Activated CD8-positive, alpha-beta T cell treated with anti-CD3 and anti-CD28 coated beads for 36 hours (primary cell): ENCODE measurements at regions not wholly inside any gene's neighbourhood (a gene's known extent, or its start where the extent isn't known, plus 50 kb on each side); places are given as distances from the start of the nearest gene placed in this dataset.

Source experiments
- ATAC-seq: fragments of 200-7000 bp; cut with Tn5 transposase; one replicate; pipeline ENCODE4 v1.10.0; 2021; ENCODE audit warnings: mild to moderate bottlenecking, moderate library complexity
- CTCF ChIA-PET: fragments of 350-600 bp; sonication (Branson Sonifier 250); formaldehyde crosslinking; loops from one replicate; lab custom pipeline; 2021; ENCODE audit warnings: antibody characterized with exemption; lab: Charles Lee
- POLR2A ChIA-PET: fragments of 350-600 bp; sonication (Branson Sonifier 250); formaldehyde crosslinking; loops from one replicate; lab custom pipeline; 2021; ENCODE audit warnings: antibody characterized with exemption; lab: Charles Lee
- DNase-seq: peaks from one replicate; pipeline ENCODE4 v3.0.0-alpha.2; 2020
- H3K27ac Mint-ChIP-seq: one replicate; pipeline ENCODE4 v1.8.0; 2021; ENCODE audit warnings: mild to moderate bottlenecking, mixed read lengths
- H3K27me3 Mint-ChIP-seq: one replicate; pipeline ENCODE4 v1.8.0; 2021; ENCODE audit warnings: mixed read lengths
- H3K36me3 Mint-ChIP-seq: one replicate; pipeline ENCODE4 v1.8.0; 2021; ENCODE audit warnings: low read depth, mixed read lengths
- H3K4me1 Mint-ChIP-seq: one replicate; pipeline ENCODE4 v1.8.0; 2021; ENCODE audit warnings: low read depth, mixed read lengths
- H3K4me3 Mint-ChIP-seq: one replicate; pipeline ENCODE4 v1.8.0; 2021; ENCODE audit warnings: mild to moderate bottlenecking, moderate library complexity, mixed read lengths
- H3K9me3 Mint-ChIP-seq: one replicate; pipeline ENCODE4 v1.8.0; 2021; ENCODE audit warnings: mixed read lengths
- intact Hi-C: fragments of 100-400 bp; cut with micrococcal nuclease; formaldehyde crosslinking; loops from one replicate; pipeline ENCODE4 v1.10.0; 2022
- TF ChIP-seq, protein P1 (sequence below): fragments of 200-600 bp; IDR thresholded peaks from one replicate; pipeline ENCODE4 v1.8.0; 2022; ENCODE audit warnings: antibody characterized with exemption, mild to moderate bottlenecking

DNA sequence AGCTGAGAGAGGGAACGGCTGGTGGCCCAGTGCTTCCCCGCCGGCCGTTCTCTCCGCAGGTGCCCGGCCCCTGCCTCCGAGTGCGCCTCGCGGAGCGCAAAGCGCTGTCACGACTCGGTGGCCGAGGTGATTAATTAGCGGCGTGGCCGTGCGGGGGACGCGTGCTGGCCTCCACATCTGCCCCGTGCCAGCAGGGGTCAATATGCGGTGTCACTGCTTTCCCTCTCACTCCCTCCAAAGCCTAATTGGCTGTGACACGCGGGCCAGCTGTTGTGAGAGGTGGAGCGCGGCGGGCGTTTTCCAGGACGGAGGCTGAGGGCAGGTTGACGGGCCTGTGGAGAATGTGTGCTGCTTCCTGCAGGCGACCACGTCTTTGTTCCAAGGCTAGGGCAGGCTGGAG is 239.0 kb downstream of the LMX1A start:
- TF ChIP-seq, protein P1, sequence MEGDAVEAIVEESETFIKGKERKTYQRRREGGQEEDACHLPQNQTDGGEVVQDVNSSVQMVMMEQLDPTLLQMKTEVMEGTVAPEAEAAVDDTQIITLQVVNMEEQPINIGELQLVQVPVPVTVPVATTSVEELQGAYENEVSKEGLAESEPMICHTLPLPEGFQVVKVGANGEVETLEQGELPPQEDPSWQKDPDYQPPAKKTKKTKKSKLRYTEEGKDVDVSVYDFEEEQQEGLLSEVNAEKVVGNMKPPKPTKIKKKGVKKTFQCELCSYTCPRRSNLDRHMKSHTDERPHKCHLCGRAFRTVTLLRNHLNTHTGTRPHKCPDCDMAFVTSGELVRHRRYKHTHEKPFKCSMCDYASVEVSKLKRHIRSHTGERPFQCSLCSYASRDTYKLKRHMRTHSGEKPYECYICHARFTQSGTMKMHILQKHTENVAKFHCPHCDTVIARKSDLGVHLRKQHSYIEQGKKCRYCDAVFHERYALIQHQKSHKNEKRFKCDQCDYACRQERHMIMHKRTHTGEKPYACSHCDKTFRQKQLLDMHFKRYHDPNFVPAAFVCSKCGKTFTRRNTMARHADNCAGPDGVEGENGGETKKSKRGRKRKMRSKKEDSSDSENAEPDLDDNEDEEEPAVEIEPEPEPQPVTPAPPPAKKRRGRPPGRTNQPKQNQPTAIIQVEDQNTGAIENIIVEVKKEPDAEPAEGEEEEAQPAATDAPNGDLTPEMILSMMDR, result no peak
- H3K27me3 Mint-ChIP-seq, result peaks cover 28% of the 10 kb centered on the region
- intact Hi-C loops, result no loop called here
- CTCF ChIA-PET, result no interaction called here
- no peak overlapping the region for H3K4me3 Mint-ChIP-seq
- no peak overlapping the region for H3K27ac Mint-ChIP-seq
- no peaks in the 10 kb centered on the region for H3K9me3 Mint-ChIP-seq
- DNase-seq, result no peak
- POLR2A ChIA-PET, result no interaction called here
- no peaks in the 10 kb centered on the region for H3K4me1 Mint-ChIP-seq
- no peaks in the 10 kb centered on the region for H3K36me3 Mint-ChIP-seq
- ATAC-seq, result no peak

DNA sequence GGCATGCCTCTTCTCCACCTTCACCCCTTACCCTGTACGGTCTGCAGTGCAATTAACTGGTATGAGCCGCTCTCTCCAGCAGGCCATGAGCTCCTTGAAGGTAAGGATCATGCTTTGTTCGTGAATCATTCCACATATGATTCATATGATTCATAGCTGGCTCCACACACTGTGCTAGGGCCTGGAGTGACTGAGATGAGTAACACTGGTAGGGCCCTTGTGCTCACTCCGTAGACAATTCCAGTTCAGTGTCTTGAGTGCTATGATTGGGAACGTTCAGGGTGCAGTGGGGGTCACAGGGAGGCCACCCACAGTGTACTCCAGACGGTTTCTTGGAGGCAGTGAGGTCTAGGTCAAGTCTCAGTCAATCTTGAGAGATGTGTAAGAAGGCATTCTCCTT is 239.8 kb downstream of the LMX1A start:
- intact Hi-C loops, result no loop called here
- TF ChIP-seq, protein P1, result no peak
- Mint-ChIP-seq H3K4me1 (no peaks in the 10 kb centered on the region), H3K4me3 (no peak overlapping the region), H3K27ac (no peak overlapping the region), H3K27me3 (peaks cover 33% of the 10 kb centered on the region), H3K36me3 (no peaks in the 10 kb centered on the region), H3K9me3 (no peaks in the 10 kb centered on the region)
- ATAC-seq (no peak), DNase-seq (no peak)
- ChIA-PET POLR2A (no interaction called here), CTCF (interaction anchor here (1.3 kb wide), 1 partner anchor 13 kb away, joined by 5 read pairs; no protein-coding TSS in a partner anchor)

DNA sequence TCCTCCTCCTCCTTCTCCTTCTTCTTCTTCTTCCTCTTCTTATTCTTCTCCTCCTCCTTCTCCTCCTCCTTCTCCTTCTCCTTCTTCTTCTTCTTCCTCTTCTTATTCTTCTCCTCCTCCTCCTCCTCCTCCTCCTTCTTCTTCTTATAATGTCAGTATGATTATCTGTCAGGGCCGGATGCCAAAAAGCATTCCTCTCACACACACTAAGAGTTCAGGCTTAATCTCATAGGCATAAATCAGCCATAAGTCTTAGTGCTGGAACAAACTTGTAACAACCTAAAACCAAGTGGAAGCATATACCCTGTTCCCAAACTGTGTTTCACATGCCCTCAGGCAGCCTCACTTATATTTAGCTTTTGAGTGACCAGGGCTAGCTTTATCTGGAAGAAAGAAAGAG is 240.3 kb downstream of the LMX1A start:
- Mint-ChIP-seq H3K27ac (no peak overlapping the region), H3K9me3 (no peaks in the 10 kb centered on the region), H3K4me1 (no peaks in the 10 kb centered on the region), H3K4me3 (no peak overlapping the region), H3K27me3 (peaks cover 38% of the 10 kb centered on the region), H3K36me3 (no peaks in the 10 kb centered on the region)
- CTCF ChIA-PET, result interaction anchor here (1.3 kb wide), 1 partner anchor 13 kb away, joined by 5 read pairs; no protein-coding TSS in a partner anchor
- TF ChIP-seq, protein P1, result no peak
- POLR2A ChIA-PET, result no interaction called here
- ATAC-seq (no peak), DNase-seq (no peak)
- intact Hi-C loops, result no loop called here

DNA sequence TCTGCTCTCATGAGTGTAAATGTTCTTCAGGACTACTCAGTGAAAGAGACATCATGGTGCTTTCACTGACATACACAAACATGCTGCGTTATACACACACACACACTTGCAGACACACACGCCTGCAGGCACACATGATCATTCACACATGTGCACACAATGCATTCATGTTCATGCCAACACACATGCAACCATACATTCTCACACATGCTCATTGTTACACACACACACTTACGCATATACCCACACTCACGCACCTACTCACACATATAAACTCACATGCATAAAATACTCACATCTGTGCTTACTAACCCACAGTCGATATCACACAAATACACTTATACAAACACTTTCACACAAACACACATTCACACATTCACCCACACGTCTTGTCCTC is 241.6 kb downstream of the LMX1A start:
- no peaks in the 10 kb centered on the region for H3K9me3 Mint-ChIP-seq
- ATAC-seq (no peak), DNase-seq (no peak)
- ChIA-PET POLR2A (no interaction called here), CTCF (interaction anchor here (1.0 to 1.6 kb wide), 4 partner anchors 12 to 252 kb away, joined by 4 to 6 read pairs (median 5); no protein-coding TSS in a partner anchor)
- no peak overlapping the region for H3K27ac Mint-ChIP-seq
- no peak overlapping the region for H3K4me3 Mint-ChIP-seq
- H3K36me3 Mint-ChIP-seq, result no peaks in the 10 kb centered on the region
- H3K27me3 Mint-ChIP-seq, result peaks cover 39% of the 10 kb centered on the region
- intact Hi-C loops, result no loop called here
- TF ChIP-seq, protein P1, result no peak
- no peaks in the 10 kb centered on the region for H3K4me1 Mint-ChIP-seq

DNA sequence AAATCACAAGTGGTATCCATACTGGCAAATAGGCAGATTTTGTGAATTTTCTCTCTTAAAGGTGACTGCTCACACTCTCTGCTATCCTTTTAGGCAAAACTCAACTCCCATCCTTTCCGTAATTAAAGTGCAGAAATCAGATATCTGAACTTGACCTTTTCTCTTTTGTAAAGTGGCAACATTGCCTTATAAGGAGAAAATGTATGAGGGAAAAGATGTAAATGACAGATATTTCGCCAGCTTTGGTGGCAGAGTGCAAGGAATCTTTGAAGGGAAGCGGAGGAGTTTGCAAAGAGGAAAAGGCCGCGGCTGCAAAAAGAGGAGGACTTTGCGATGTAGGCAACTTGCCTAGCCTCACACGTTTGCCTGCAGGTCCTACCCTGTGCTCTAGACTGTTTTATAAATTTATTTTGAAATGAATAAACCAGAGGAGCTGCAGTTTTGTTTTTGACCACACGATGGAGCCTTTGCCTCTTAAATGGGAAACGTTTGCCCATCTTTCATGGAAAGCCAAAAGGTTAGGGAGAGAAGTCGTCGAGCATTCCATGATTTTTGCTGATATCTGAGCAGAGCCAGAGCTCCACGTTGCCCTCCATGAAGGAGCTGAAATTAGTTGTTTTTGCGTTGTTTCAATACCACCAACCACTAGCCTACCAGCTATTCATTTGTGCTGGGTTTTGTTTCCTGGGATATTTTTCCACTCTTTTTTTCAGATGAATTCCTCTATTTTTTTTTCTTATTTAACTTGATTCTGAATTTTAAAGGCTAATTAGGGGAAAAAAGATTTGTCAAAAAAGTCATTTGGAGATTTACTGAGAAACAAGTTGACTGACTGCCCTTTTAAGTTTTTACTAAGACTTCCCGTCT is 242.3 kb downstream of the LMX1A start:
- intact Hi-C loops, result no loop called here
- CTCF ChIA-PET, result interaction anchor here (0.7 to 1.6 kb wide), 6 partner anchors 13 to 478 kb away, joined by 3 to 6 read pairs (median 4); no protein-coding TSS in a partner anchor
- Mint-ChIP-seq H3K9me3 (no peaks in the 10 kb centered on the region), H3K4me1 (no peaks in the 10 kb centered on the region), H3K4me3 (no peak overlapping the region), H3K36me3 (no peaks in the 10 kb centered on the region), H3K27ac (no peak overlapping the region), H3K27me3 (peaks cover 35% of the 10 kb centered on the region)
- ATAC-seq (no peak), DNase-seq (peak; percentile 44)
- POLR2A ChIA-PET, result no interaction called here
- TF ChIP-seq, protein P1, result peak; percentile 77
